ENCODE measurements at regions not wholly inside any gene's neighbourhood (a gene's known extent, or its start where the extent isn't known, plus 50 kb on each side); places are given as distances from the start of the nearest gene placed in this dataset.

GRCh38 chr5:134468921-134469400 lies 56.5 kb upstream of the JADE2 start:
- no peak for TF ChIP-seq CTCF (conservative IDR thresholded peaks at IDR 0.05)
- TF ChIP-seq ZFX (IDR thresholded peaks at IDR 0.05) = no peak
